Fibroblast of peridontal ligament (primary cell): ENCODE measurements at regions not wholly inside any gene's neighbourhood (a gene's known extent, or its start where the extent isn't known, plus 50 kb on each side); places are given as distances from the start of the nearest gene placed in this dataset.

Source experiments
- DNase-seq: peaks from one replicate; pipeline ENCODE4 v3.0.0-alpha.2; 2010; ENCODE audit errors: extremely low read depth

GRCh38 chr16:48831076-48831722 is 221.2 kb upstream of the N4BP1 start:
- DNase-seq, result no peak

- DNase-seq, result no peak
Observed at GRCh38 chr16:48829336-48830310, 219.6 kb upstream of the N4BP1 start.

GRCh38 chr16:48824271-48824670 is 214.3 kb upstream of the N4BP1 start:
- DNase-seq, result no peak

- no peak for DNase-seq
Observed at GRCh38 chr16:48822431-48822830, 212.5 kb upstream of the N4BP1 start.

GRCh38 chr16:48820379-48820778 is 210.4 kb upstream of the N4BP1 start:
- DNase-seq, result no peak

- no peak for DNase-seq
Observed at GRCh38 chr16:48818257-48818656, 208.3 kb upstream of the N4BP1 start.

- no peak for DNase-seq
Observed at GRCh38 chr16:48817032-48817431, 207.1 kb upstream of the N4BP1 start.

- no peak for DNase-seq
Observed at GRCh38 chr16:48816393-48816792, 206.4 kb upstream of the N4BP1 start.

- DNase-seq, result no peak
Observed at GRCh38 chr16:48814994-48815393, 205.0 kb upstream of the N4BP1 start.

- DNase-seq, result no peak
Observed at GRCh38 chr16:48813485-48813884, 203.5 kb upstream of the N4BP1 start.

- DNase-seq, result no peak
Observed at GRCh38 chr16:48812856-48813255, 202.9 kb upstream of the N4BP1 start.

- DNase-seq, result no peak
Observed at GRCh38 chr16:48811478-48811877, 201.5 kb upstream of the N4BP1 start.

- DNase-seq, result no peak
Observed at GRCh38 chr16:48810803-48811453, 200.9 kb upstream of the N4BP1 start.

- no peak for DNase-seq
Observed at GRCh38 chr16:48810436-48810802, 200.4 kb upstream of the N4BP1 start.

- DNase-seq, result no peak
Observed at GRCh38 chr16:48790151-48790550, 180.2 kb upstream of the N4BP1 start.

GRCh38 chr16:48788475-48788874 is 178.5 kb upstream of the N4BP1 start:
- DNase-seq, result no peak

- no peak for DNase-seq
Observed at GRCh38 chr16:48745541-48745940, 135.6 kb upstream of the N4BP1 start.

GRCh38 chr16:48740964-48741363 is 131.0 kb upstream of the N4BP1 start:
- no peak for DNase-seq

- no peak for DNase-seq
Observed at GRCh38 chr16:48734220-48734619, 124.2 kb upstream of the N4BP1 start.

- no peak for DNase-seq
Observed at GRCh38 chr16:48704710-48705109, 94.7 kb upstream of the N4BP1 start.

GRCh38 chr16:48687421-48688038 is 77.5 kb upstream of the N4BP1 start:
- DNase-seq, result peak; percentile 73

GRCh38 chr16:48684148-48684547 is 74.2 kb upstream of the N4BP1 start:
- DNase-seq, result no peak
